ENCODE measurements at regions not wholly inside any gene's neighbourhood (a gene's known extent, or its start where the extent isn't known, plus 50 kb on each side); places are given as distances from the start of the nearest gene placed in this dataset.

DNA sequence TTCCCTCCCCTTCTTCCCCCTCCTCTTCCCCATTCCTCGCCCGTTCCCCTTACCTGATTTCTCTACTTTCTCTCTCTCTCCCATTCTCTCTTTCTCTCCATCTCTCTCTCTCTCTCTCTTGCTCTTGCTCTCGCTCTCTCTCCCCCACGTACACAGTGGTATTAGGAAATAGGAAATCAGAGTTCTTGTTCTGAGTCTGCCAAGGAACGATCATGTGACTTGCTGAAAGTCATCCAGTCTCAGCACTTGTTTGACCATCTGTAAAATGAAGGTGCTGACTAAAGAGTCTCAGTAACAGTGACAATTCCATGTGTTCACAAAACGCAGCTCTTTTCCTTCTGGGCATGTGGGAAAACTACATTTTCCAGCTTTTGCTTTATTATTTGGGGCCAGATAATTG is 445.0 kb upstream of the TGFBR2 start:
- Histone ChIP-seq H2AFZ (ENCODE audit: low read length) (no peak overlapping the region), H3K9ac (ENCODE audit: low read depth, low read length, poor library complexity, severe bottlenecking) (no peak overlapping the region), H3K4me2 (ENCODE audit: low read depth, low read length, poor library complexity, severe bottlenecking) (no peak overlapping the region), H3K79me2 (ENCODE audit: insufficient read depth, low read length) (no peaks in the 10 kb centered on the region), H3K9me3 (ENCODE audit: insufficient read depth, low read depth, low read length) (peaks cover 3% of the 10 kb centered on the region; the same call in 1 of the 2 replicates), H3K4me3 (ENCODE audit: low read length, poor library complexity, severe bottlenecking) (no peak overlapping the region), H3K27me3 (ENCODE audit: insufficient read depth, low read length, poor library complexity, severe bottlenecking) (no peaks in the 10 kb centered on the region), H4K20me1 (ENCODE audit: insufficient read depth, low read length, poor library complexity, severe bottlenecking) (no peaks in the 10 kb centered on the region), H3K9me2 (replicated peaks; ENCODE audit: low read depth, low read length) (no peaks in the 10 kb centered on the region), H3K36me3 (ENCODE audit: insufficient read depth, low read length) (no peaks in the 10 kb centered on the region), H3F3A (ENCODE audit: low read depth) (no peaks in the 10 kb centered on the region), H3K4me1 (ENCODE audit: insufficient read depth, low read length, poor library complexity, severe bottlenecking) (no peaks in the 10 kb centered on the region)
- TF ChIP-seq, protein P1, sequence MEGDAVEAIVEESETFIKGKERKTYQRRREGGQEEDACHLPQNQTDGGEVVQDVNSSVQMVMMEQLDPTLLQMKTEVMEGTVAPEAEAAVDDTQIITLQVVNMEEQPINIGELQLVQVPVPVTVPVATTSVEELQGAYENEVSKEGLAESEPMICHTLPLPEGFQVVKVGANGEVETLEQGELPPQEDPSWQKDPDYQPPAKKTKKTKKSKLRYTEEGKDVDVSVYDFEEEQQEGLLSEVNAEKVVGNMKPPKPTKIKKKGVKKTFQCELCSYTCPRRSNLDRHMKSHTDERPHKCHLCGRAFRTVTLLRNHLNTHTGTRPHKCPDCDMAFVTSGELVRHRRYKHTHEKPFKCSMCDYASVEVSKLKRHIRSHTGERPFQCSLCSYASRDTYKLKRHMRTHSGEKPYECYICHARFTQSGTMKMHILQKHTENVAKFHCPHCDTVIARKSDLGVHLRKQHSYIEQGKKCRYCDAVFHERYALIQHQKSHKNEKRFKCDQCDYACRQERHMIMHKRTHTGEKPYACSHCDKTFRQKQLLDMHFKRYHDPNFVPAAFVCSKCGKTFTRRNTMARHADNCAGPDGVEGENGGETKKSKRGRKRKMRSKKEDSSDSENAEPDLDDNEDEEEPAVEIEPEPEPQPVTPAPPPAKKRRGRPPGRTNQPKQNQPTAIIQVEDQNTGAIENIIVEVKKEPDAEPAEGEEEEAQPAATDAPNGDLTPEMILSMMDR (conservative IDR thresholded peaks at IDR 0.05; ENCODE audit: low read length) = no peak
- no peak for TF ChIP-seq EZH2phosphoT487 (IDR thresholded peaks at IDR 0.05; ENCODE audit: borderline replicate concordance)

DNA sequence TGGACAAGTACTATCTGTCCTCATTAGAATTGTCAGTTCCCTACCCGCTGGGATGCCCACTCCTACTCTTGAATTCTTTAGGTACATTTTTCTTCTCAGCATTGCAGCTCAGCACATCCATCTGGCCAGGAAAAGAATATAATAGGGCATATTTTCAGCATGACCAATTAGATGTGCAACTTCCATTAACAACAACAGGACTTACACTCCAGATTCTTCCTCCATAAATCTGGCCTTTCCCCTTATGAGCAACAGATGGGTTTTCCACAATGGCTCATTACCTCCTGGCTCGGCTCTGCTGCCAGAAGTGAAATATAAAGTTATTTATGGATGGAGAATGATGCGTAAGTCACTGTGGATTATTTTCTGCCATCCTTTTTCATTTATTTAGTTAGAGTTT is 443.8 kb upstream of the TGFBR2 start:
- Histone ChIP-seq H3K36me3 (ENCODE audit: insufficient read depth, low read length) (no peaks in the 10 kb centered on the region), H3K79me2 (ENCODE audit: insufficient read depth, low read length) (no peaks in the 10 kb centered on the region), H3K9ac (ENCODE audit: low read depth, low read length, poor library complexity, severe bottlenecking) (no peak overlapping the region), H3K27me3 (ENCODE audit: insufficient read depth, low read length, poor library complexity, severe bottlenecking) (no peaks in the 10 kb centered on the region), H3F3A (ENCODE audit: low read depth) (no peaks in the 10 kb centered on the region), H3K4me2 (ENCODE audit: low read depth, low read length, poor library complexity, severe bottlenecking) (no peak overlapping the region), H3K4me1 (ENCODE audit: insufficient read depth, low read length, poor library complexity, severe bottlenecking) (no peaks in the 10 kb centered on the region), H4K20me1 (ENCODE audit: insufficient read depth, low read length, poor library complexity, severe bottlenecking) (no peaks in the 10 kb centered on the region), H3K4me3 (ENCODE audit: low read length, poor library complexity, severe bottlenecking) (no peak overlapping the region), H3K9me2 (replicated peaks; ENCODE audit: low read depth, low read length) (no peaks in the 10 kb centered on the region), H2AFZ (ENCODE audit: low read length) (no peak overlapping the region), H3K9me3 (ENCODE audit: insufficient read depth, low read depth, low read length) (peaks cover 3% of the 10 kb centered on the region; the same call in 1 of the 2 replicates)
- TF ChIP-seq, protein P1 (conservative IDR thresholded peaks at IDR 0.05; ENCODE audit: low read length) = no peak
- TF ChIP-seq EZH2phosphoT487 (IDR thresholded peaks at IDR 0.05; ENCODE audit: borderline replicate concordance) = no peak

DNA sequence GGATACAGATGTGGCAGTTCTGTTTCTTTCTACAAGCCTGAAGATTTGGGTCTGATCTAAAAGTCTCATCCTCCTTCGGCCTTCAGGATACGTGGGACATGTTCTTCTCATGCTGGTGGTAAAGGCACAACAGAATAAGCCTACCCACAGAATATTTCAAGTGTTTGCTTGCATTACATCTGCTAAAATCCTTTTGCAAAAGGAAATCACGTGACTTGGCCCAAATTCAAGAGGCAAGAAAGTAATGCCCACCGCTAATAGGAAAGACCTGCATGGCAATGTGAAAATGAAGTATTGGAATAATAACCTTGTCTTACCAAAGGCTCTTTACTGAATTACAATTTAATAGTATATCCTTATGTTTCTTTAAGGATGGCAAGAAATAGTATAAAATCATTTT is 439.9 kb upstream of the TGFBR2 start:
- H3K4me3 ChIP-seq (ENCODE audit: low read length, poor library complexity, severe bottlenecking) = no peak overlapping the region
- no peak overlapping the region for H3K4me2 ChIP-seq (ENCODE audit: low read depth, low read length, poor library complexity, severe bottlenecking)
- H3K36me3 ChIP-seq (ENCODE audit: insufficient read depth, low read length) = no peaks in the 10 kb centered on the region
- no peak overlapping the region for H3K9ac ChIP-seq (ENCODE audit: low read depth, low read length, poor library complexity, severe bottlenecking)
- H3K27me3 ChIP-seq (ENCODE audit: insufficient read depth, low read length, poor library complexity, severe bottlenecking) = no peaks in the 10 kb centered on the region
- H3K9me2 ChIP-seq (replicated peaks; ENCODE audit: low read depth, low read length) = no peaks in the 10 kb centered on the region
- no peaks in the 10 kb centered on the region for H4K20me1 ChIP-seq (ENCODE audit: insufficient read depth, low read length, poor library complexity, severe bottlenecking)
- no peak for TF ChIP-seq EZH2phosphoT487 (IDR thresholded peaks at IDR 0.05; ENCODE audit: borderline replicate concordance)
- TF ChIP-seq, protein P1 (conservative IDR thresholded peaks at IDR 0.05; ENCODE audit: low read length) = no peak
- no peak overlapping the region for H2AFZ ChIP-seq (ENCODE audit: low read length)
- peaks cover 3% of the 10 kb centered on the region; the same call in 1 of the 2 replicates for H3K9me3 ChIP-seq (ENCODE audit: insufficient read depth, low read depth, low read length)
- H3K79me2 ChIP-seq (ENCODE audit: insufficient read depth, low read length) = no peaks in the 10 kb centered on the region
- H3F3A ChIP-seq (ENCODE audit: low read depth) = no peaks in the 10 kb centered on the region
- no peaks in the 10 kb centered on the region for H3K4me1 ChIP-seq (ENCODE audit: insufficient read depth, low read length, poor library complexity, severe bottlenecking)
